Natural killer cell (primary cell): ENCODE measurements at regions not wholly inside any gene's neighbourhood (a gene's known extent, or its start where the extent isn't known, plus 50 kb on each side); places are given as distances from the start of the nearest gene placed in this dataset.

Source experiments
- ATAC-seq, 3 donors: fragments of 150-1000 bp in 2 of 3; fragments of 200-7000 bp in 1 of 3; cut with Tn5 transposase; 1 replicate in 1 of 3; 2 replicates in 2 of 3; pipeline ENCODE4 v1.10.0; 2021; ENCODE audit warnings: mild to moderate bottlenecking in 2 of 3, moderate library complexity in 2 of 3
- DNase-seq, 2 donors: peaks; one replicate each; pipeline versions ENCODE4 v3.0.0 to v3.0.0-alpha.2; 2013 to 2021; ENCODE audit warnings: mixed read lengths in 1 of 2
- H3K27ac ChIP-seq: one replicate; pipeline ENCODE4 v1.5.1; 2013; ENCODE audit warnings: mild to moderate bottlenecking, low read length
- H3K27me3 ChIP-seq: one replicate; pipeline ENCODE4 v1.6.1; 2013; ENCODE audit warnings: low read length; ENCODE audit not compliant: control insufficient read depth, insufficient read depth
- H3K36me3 ChIP-seq: one replicate; pipeline ENCODE4 v1.6.1; 2013; ENCODE audit warnings: low read length; ENCODE audit not compliant: control insufficient read depth, insufficient read depth
- H3K4me1 ChIP-seq: one replicate; pipeline ENCODE4 v1.6.1; 2013; ENCODE audit warnings: low read length; ENCODE audit not compliant: control insufficient read depth, insufficient read depth
- H3K4me3 ChIP-seq: one replicate; pipeline ENCODE4 v1.5.1; 2013; ENCODE audit warnings: low read length
- H3K9me3 ChIP-seq: one replicate; pipeline ENCODE4 v1.6.1; 2013; ENCODE audit warnings: low read length; ENCODE audit not compliant: control insufficient read depth, insufficient read depth
- H3K27ac Mint-ChIP-seq, 2 donors: one replicate each; pipeline ENCODE4 v1.8.0; 2022; ENCODE audit warnings: mild to moderate bottlenecking in 2 of 2, mixed read lengths in 2 of 2, moderate library complexity in 1 of 2
- H3K27me3 Mint-ChIP-seq, 2 donors: one replicate each; pipeline ENCODE4 v1.8.0; 2022; ENCODE audit warnings: low read depth in 2 of 2, mixed read lengths in 2 of 2
- H3K36me3 Mint-ChIP-seq: one replicate; pipeline ENCODE4 v1.8.0; 2022; ENCODE audit warnings: mixed read lengths
- H3K4me1 Mint-ChIP-seq, 2 donors: one replicate each; pipeline ENCODE4 v1.8.0; 2022; ENCODE audit warnings: mixed read lengths in 2 of 2
- H3K4me3 Mint-ChIP-seq: one replicate; pipeline ENCODE4 v1.8.0; 2022; ENCODE audit warnings: mild to moderate bottlenecking, moderate library complexity, mixed read lengths
- H3K9me3 Mint-ChIP-seq, 2 donors: one replicate each; pipeline ENCODE4 v1.8.0; 2022; ENCODE audit warnings: mixed read lengths in 2 of 2
- WGBS: methylation state at CpG from one replicate; pipeline ENCODE4 v1.1.7; 2013; ENCODE audit warnings: missing lambda C conversion rate; ENCODE audit not compliant: insufficient coverage; 5-methylcytosine and 5-hydroxymethylcytosine counted together
- intact Hi-C: fragments of 100-400 bp; cut with micrococcal nuclease; formaldehyde crosslinking; loops from one replicate; pipeline ENCODE4 v1.14.2; 2022
- TF ChIP-seq, protein P1 (sequence below): fragments of 200-600 bp; IDR thresholded peaks from one replicate; pipeline ENCODE4 v1.8.0; 2022; ENCODE audit warnings: antibody characterized with exemption

DNA sequence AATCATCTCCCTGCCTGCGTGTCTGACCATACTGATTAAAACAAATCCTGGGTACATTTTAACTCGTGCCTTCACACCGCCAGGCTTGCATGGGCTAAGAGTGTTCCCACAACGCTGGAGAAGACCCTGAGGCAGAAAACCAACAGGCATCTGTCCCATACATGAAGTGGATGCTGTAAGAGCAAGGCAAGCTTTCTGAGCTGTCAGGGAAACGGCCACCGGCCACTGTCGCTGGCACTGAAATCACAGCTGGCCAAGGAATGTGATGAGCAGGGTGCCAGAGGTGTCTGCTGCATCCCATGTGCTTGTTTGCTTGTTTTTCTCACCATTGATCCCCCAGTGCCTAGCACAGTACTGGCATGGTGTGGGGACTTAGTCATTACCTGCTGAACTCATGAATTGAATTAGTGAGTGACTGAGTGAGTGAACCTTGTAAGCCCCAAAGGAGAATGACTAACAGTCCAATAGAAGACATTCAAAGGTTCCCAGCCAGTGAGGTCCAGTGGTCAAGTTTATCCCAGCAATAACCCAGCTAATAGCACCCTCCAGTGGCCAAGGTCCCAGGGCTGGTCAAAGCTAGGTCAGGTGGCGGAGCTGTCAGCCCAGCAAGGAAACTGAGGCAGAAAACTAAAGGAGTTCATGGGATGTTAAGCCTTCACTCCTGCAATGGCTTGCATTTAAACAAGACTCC, 92.7 kb upstream of the CDH5 start:
- no peak overlapping the region for H3K27ac ChIP-seq
- DNase-seq (no peak), ATAC-seq (no peak)
- no peaks in the 10 kb centered on the region for H3K9me3 Mint-ChIP-seq
- H3K36me3 ChIP-seq, result no peaks in the 10 kb centered on the region
- TF ChIP-seq, protein P1, sequence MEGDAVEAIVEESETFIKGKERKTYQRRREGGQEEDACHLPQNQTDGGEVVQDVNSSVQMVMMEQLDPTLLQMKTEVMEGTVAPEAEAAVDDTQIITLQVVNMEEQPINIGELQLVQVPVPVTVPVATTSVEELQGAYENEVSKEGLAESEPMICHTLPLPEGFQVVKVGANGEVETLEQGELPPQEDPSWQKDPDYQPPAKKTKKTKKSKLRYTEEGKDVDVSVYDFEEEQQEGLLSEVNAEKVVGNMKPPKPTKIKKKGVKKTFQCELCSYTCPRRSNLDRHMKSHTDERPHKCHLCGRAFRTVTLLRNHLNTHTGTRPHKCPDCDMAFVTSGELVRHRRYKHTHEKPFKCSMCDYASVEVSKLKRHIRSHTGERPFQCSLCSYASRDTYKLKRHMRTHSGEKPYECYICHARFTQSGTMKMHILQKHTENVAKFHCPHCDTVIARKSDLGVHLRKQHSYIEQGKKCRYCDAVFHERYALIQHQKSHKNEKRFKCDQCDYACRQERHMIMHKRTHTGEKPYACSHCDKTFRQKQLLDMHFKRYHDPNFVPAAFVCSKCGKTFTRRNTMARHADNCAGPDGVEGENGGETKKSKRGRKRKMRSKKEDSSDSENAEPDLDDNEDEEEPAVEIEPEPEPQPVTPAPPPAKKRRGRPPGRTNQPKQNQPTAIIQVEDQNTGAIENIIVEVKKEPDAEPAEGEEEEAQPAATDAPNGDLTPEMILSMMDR, result no peak
- no peak overlapping the region for H3K27ac Mint-ChIP-seq
- H3K36me3 Mint-ChIP-seq, result peaks cover under 1% of the 10 kb centered on the region
- peaks cover 3% of the 10 kb centered on the region for H3K4me1 ChIP-seq
- peaks cover 19 to 26% of the 10 kb centered on the region in 2 donors for H3K27me3 Mint-ChIP-seq
- H3K4me1 Mint-ChIP-seq, result peaks cover 0 to 13% of the 10 kb centered on the region in 2 donors
- H3K4me3 Mint-ChIP-seq, result no peak overlapping the region
- intact Hi-C loops, result no loop called here
- 88% methylated on average over 8 of the region's 8 CpGs for WGBS
- no peak overlapping the region for H3K4me3 ChIP-seq
- no peaks in the 10 kb centered on the region for H3K9me3 ChIP-seq
- H3K27me3 ChIP-seq, result no peaks in the 10 kb centered on the region

DNA sequence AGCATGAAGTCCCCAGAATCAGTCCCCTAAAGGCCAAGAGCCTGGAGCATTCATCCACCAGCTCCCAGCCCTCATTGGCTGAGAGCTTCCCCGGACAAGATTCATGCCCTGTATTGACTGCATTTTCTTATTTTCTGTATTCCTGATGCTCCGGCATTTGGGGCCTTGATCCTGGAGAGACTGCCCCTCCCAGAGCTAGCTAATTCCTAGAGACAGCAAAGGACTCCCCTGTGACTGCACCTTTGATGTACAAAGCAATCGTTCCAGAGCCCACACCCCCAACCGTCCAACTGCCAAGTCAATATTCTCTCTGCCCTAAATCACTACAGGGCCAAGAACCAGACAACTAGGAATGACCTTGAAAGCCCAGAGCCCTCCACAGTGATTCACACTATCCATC, 93.4 kb upstream of the CDH5 start:
- no peak overlapping the region for H3K27ac Mint-ChIP-seq
- Histone ChIP-seq H3K27ac (no peak overlapping the region), H3K4me1 (peaks cover 3% of the 10 kb centered on the region), H3K36me3 (no peaks in the 10 kb centered on the region), H3K9me3 (no peaks in the 10 kb centered on the region), H3K4me3 (no peak overlapping the region), H3K27me3 (no peaks in the 10 kb centered on the region)
- TF ChIP-seq, protein P1, result no peak
- peaks cover 0 to 13% of the 10 kb centered on the region in 2 donors for H3K4me1 Mint-ChIP-seq
- H3K36me3 Mint-ChIP-seq, result no peaks in the 10 kb centered on the region
- ATAC-seq (no peak), DNase-seq (no peak)
- H3K4me3 Mint-ChIP-seq, result no peak overlapping the region
- intact Hi-C loops, result no loop called here
- peaks cover 16 to 22% of the 10 kb centered on the region in 2 donors for H3K27me3 Mint-ChIP-seq
- H3K9me3 Mint-ChIP-seq, result no peaks in the 10 kb centered on the region
- 78% methylated on average over 4 of the region's 4 CpGs for WGBS

DNA sequence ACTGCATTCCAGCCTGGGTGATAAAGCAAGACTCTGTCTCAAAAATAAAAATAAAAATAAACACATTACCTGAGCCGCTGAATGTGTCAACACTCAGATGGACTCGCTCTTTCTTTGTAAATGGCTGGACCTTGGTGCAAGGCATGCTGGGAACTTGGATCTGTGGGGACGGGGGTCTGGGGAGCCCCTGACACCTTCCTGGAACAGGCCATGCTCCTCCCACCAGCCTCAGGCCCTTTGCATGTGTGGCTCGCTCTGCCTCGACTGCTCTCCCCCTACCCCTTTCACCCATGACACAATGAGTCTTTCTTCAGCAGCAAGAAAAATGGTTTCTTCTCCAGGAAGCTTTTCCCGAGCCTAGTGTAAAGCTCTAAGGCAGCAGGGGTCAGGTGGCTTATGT, 94.0 kb upstream of the CDH5 start:
- Mint-ChIP-seq H3K9me3 (no peaks in the 10 kb centered on the region), H3K27me3 (peaks cover 16 to 22% of the 10 kb centered on the region in 2 donors), H3K27ac (no peak overlapping the region), H3K4me3 (no peak overlapping the region), H3K4me1 (peaks cover 0 to 13% of the 10 kb centered on the region in 2 donors), H3K36me3 (no peaks in the 10 kb centered on the region)
- H3K9me3 ChIP-seq, result no peaks in the 10 kb centered on the region
- intact Hi-C loops, result no loop called here
- peaks cover 3% of the 10 kb centered on the region for H3K4me1 ChIP-seq
- H3K27me3 ChIP-seq, result no peaks in the 10 kb centered on the region
- no peak for DNase-seq
- no peak overlapping the region for H3K4me3 ChIP-seq
- H3K27ac ChIP-seq, result no peak overlapping the region
- no peaks in the 10 kb centered on the region for H3K36me3 ChIP-seq
- TF ChIP-seq, protein P1, result no peak
- no peak for ATAC-seq
- 86% methylated on average over 6 of the region's 6 CpGs for WGBS
